IMR-90 (cell line): ENCODE measurements at regions not wholly inside any gene's neighbourhood (a gene's known extent, or its start where the extent isn't known, plus 50 kb on each side); places are given as distances from the start of the nearest gene placed in this dataset.

Experiments
- ATAC-seq: fragments of 200-7000 bp; cut with Tn5 transposase; 2 replicates; pipeline ENCODE4 v1.9.1; 2020; ENCODE audit warnings: low read depth, mild to moderate bottlenecking, moderate library complexity
- BruUV-seq: library from RNA; stranded (reverse); fragments of 400-500 nt; replicated peaks from 2 replicates; lab custom pipeline; 2021; lab: Mats Ljungman, UMichigan
- CTCF ChIA-PET: fragments of 300-600 bp; formaldehyde crosslinking; extraction: SDS; loops from one replicate; lab custom pipeline; 2021; ENCODE audit warnings: antibody characterized with exemption; lab: Yijun Ruan, JAX
- POLR2A ChIA-PET: fragments of 300-600 bp; sonication (Branson Sonifier 250); formaldehyde crosslinking; loops from one replicate; lab custom pipeline; 2022; ENCODE audit warnings: antibody characterized with exemption; ENCODE audit not compliant: unreplicated experiment; lab: Charles Lee
- DNase-seq: peaks from one replicate; pipeline ENCODE4 v3.0.0; 2013
- H2AFZ ChIP-seq: replicated peaks from 2 replicates; pipeline ENCODE3; 2013; ENCODE audit warnings: low read length, mild to moderate bottlenecking; ENCODE audit not compliant: poor library complexity
- H2AK5ac ChIP-seq: 2 replicates; pipeline ENCODE4 v1.6.1; 2013; ENCODE audit warnings: low read depth, low read length, inconsistent platforms
- H2AK9ac ChIP-seq: replicated peaks from 2 replicates; pipeline ENCODE3; 2013; ENCODE audit warnings: mild to moderate bottlenecking, low read depth, low read length, moderate library complexity; ENCODE audit not compliant: poor library complexity
- H2BK120ac ChIP-seq: 2 replicates; pipeline ENCODE4 v1.6.1; 2013; ENCODE audit warnings: low read depth, low read length, inconsistent platforms
- H2BK15ac ChIP-seq: 3 replicates; pipeline ENCODE4 v1.6.1; 2013; ENCODE audit warnings: low read depth, low read length, inconsistent platforms
- H2BK20ac ChIP-seq: 2 replicates; pipeline ENCODE4 v1.6.1; 2013; ENCODE audit warnings: low read depth, mild to moderate bottlenecking, inconsistent platforms, low read length, moderate library complexity
- H2BK5ac ChIP-seq: 2 replicates; pipeline ENCODE4 v1.6.1; 2013; ENCODE audit warnings: mild to moderate bottlenecking, low read depth, low read length, inconsistent platforms; ENCODE audit not compliant: poor library complexity, severe bottlenecking
- H3K14ac ChIP-seq: replicated peaks from 2 replicates; pipeline ENCODE4 v1.6.1; 2013; ENCODE audit warnings: low read depth, low read length, inconsistent platforms
- H3K18ac ChIP-seq: 2 replicates; pipeline ENCODE4 v1.6.1; 2013; ENCODE audit warnings: low read depth, low read length, control low read depth
- H3K23ac ChIP-seq: 2 replicates; pipeline ENCODE4 v1.6.1; 2013; ENCODE audit warnings: low read depth, low read length, inconsistent platforms
- H3K27ac ChIP-seq: 2 replicates; pipeline ENCODE4 v1.5.1; 2013; ENCODE audit warnings: mild to moderate bottlenecking, control low read depth, low read length; ENCODE audit not compliant: insufficient read depth
- H3K27me3 ChIP-seq: 2 replicates; pipeline ENCODE4 v1.6.1; 2013; ENCODE audit warnings: low read length; ENCODE audit not compliant: control insufficient read depth, insufficient read depth
- H3K36me3 ChIP-seq: 2 replicates; pipeline ENCODE4 v1.6.1; 2013; ENCODE audit warnings: low read length, mixed read lengths; ENCODE audit not compliant: control insufficient read depth, insufficient read depth
- H3K4ac ChIP-seq: 2 replicates; pipeline ENCODE4 v1.6.1; 2013; ENCODE audit warnings: low read depth, low read length, inconsistent platforms
- H3K4me1 ChIP-seq: 2 replicates; pipeline ENCODE4 v1.6.1; 2013; ENCODE audit warnings: low read length, mixed read lengths; ENCODE audit not compliant: control insufficient read depth, insufficient read depth
- H3K4me2 ChIP-seq: 2 replicates; pipeline ENCODE4 v1.6.1; 2013; ENCODE audit warnings: low read depth, mild to moderate bottlenecking, control low read depth, low read length, moderate library complexity
- H3K4me3 ChIP-seq: 2 replicates; pipeline ENCODE4 v1.5.1; 2013; ENCODE audit warnings: low read depth, mild to moderate bottlenecking, control low read depth, low read length, moderate library complexity; ENCODE audit not compliant: insufficient read depth
- H3K56ac ChIP-seq: 2 replicates; pipeline ENCODE4 v1.6.1; 2013; ENCODE audit warnings: low read length, inconsistent platforms; ENCODE audit not compliant: insufficient read depth; ENCODE audit errors: extremely low read depth
- H3K79me1 ChIP-seq, 2 experiments: 2 replicates each; pipeline ENCODE4 v1.6.1; 2013; ENCODE audit warnings: low read length in 2 of 2, inconsistent platforms in 1 of 2, low read depth in 1 of 2
- H3K9ac ChIP-seq: 2 replicates; pipeline ENCODE4 v1.6.1; 2013; ENCODE audit warnings: low read depth, low read length, control low read depth
- H3K9me1 ChIP-seq: 2 replicates; pipeline ENCODE4 v1.6.1; 2013; ENCODE audit warnings: low read length, inconsistent platforms; ENCODE audit not compliant: insufficient read depth
- H3K9me3 ChIP-seq: 2 replicates; pipeline ENCODE4 v1.6.1; 2013; ENCODE audit warnings: low read length; ENCODE audit not compliant: control insufficient read depth, insufficient read depth
- H4K20me1 ChIP-seq: 2 replicates; pipeline ENCODE4 v1.6.1; 2013; ENCODE audit warnings: low read length, inconsistent platforms; ENCODE audit not compliant: insufficient read depth
- H4K5ac ChIP-seq: 2 replicates; pipeline ENCODE4 v1.6.1; 2013; ENCODE audit warnings: mild to moderate bottlenecking, low read depth, low read length, control low read depth
- H4K8ac ChIP-seq, 2 experiments: 2 replicates each; pipeline ENCODE4 v1.6.1; 2013; ENCODE audit warnings: low read depth in 2 of 2, low read length in 2 of 2, control low read depth in 1 of 2, inconsistent platforms in 1 of 2
- H4K91ac ChIP-seq: 2 replicates; pipeline ENCODE4 v1.6.1; 2013; ENCODE audit warnings: low read depth, low read length, inconsistent platforms; ENCODE audit not compliant: insufficient read depth
- BHLHE40 ChIP-seq: fragments of 150-350 bp; IDR thresholded peaks from 2 replicates; pipeline ENCODE4 v1.6.1; 2016; ENCODE audit warnings: mild to moderate bottlenecking, low read depth, low read length
- CEBPB ChIP-seq: IDR thresholded peaks from 2 replicates; pipeline ENCODE4 v1.6.1; 2012; ENCODE audit warnings: low read depth, low read length, improper control_type of control experiment
- CHD1 ChIP-seq: IDR thresholded peaks from 2 replicates; pipeline ENCODE4 v1.6.1; 2012; ENCODE audit warnings: low read depth, low read length, improper control_type of control experiment
- FOS ChIP-seq: fragments of 150-350 bp; IDR thresholded peaks from 2 replicates; pipeline ENCODE4 v1.6.1; 2016; ENCODE audit warnings: low read depth, low read length
- MAFK ChIP-seq: IDR thresholded peaks from 2 replicates; pipeline ENCODE4 v1.6.1; 2012; ENCODE audit warnings: low read depth, low read length, improper control_type of control experiment
- MAZ ChIP-seq: IDR thresholded peaks from 2 replicates; pipeline ENCODE4 v1.6.1; 2012; ENCODE audit warnings: low read depth, mild to moderate bottlenecking, low read length, improper control_type of control experiment, moderate library complexity, borderline replicate concordance
- MXI1 ChIP-seq: IDR thresholded peaks from 2 replicates; pipeline ENCODE4 v1.6.1; 2012; ENCODE audit warnings: low read depth, mild to moderate bottlenecking, low read length, moderate library complexity, borderline replicate concordance
- NFE2L2 ChIP-seq: fragments of 150-350 bp; IDR thresholded peaks from 2 replicates; pipeline ENCODE4 v1.6.1; 2016; ENCODE audit warnings: low read depth, mild to moderate bottlenecking, low read length
- POLR2A ChIP-seq: IDR thresholded peaks from 2 replicates; pipeline ENCODE4 v1.6.1; 2012; ENCODE audit warnings: mild to moderate bottlenecking, low read depth, low read length
- RAD21 ChIP-seq: IDR thresholded peaks from 2 replicates; pipeline ENCODE4 v1.6.1; 2012; ENCODE audit warnings: low read length, improper control_type of control experiment
- RCOR1 ChIP-seq: IDR thresholded peaks from 2 replicates; pipeline ENCODE4 v1.6.1; 2012; ENCODE audit warnings: mild to moderate bottlenecking, low read length, improper control_type of control experiment; ENCODE audit not compliant: insufficient replicate concordance
- RFX5 ChIP-seq: IDR thresholded peaks from 2 replicates; pipeline ENCODE4 v1.8.0; 2012; ENCODE audit warnings: low read depth, mild to moderate bottlenecking, low read length, moderate library complexity
- SMC3 ChIP-seq: fragments of 150-350 bp; IDR thresholded peaks from 2 replicates; pipeline ENCODE4 v1.6.1; 2016; ENCODE audit warnings: low read depth, mild to moderate bottlenecking, antibody characterized with exemption, low read length, moderate library complexity
- WGBS, 2 experiments: methylation state at CpG; one replicate each; pipeline versions ENCODE4 v1.1.5 to v1.1.7; 2013; ENCODE audit warnings: missing lambda C conversion rate in 2 of 2; ENCODE audit not compliant: insufficient read length in 1 of 2; ENCODE audit errors: extremely low coverage in 2 of 2; 5-methylcytosine and 5-hydroxymethylcytosine counted together
- dilution Hi-C: fragments of 300-500 bp; cut with HindIII; formaldehyde crosslinking; loops from one replicate; pipeline ENCODE4 v1.14.3; 2018; ENCODE audit warnings: low sequenced_read_pairs; ENCODE audit not compliant: unreplicated experiment
- in situ Hi-C: fragments of 300-500 bp; cut with MboI; formaldehyde crosslinking; loops from 3 replicates; pipeline ENCODE4 v1.14.3; 2019; ENCODE audit warnings: low sequenced_read_pairs, inconsistent platforms, mixed read lengths
- intact Hi-C: fragments of 100-400 bp; cut with micrococcal nuclease; formaldehyde crosslinking; loops from 2 replicates; pipeline ENCODE4 v1.10.0; 2022
- TF ChIP-seq, protein P1 (sequence below): fragments of 150-350 bp; IDR thresholded peaks from 2 replicates; pipeline ENCODE4 v1.6.1; 2017; ENCODE audit warnings: mild to moderate bottlenecking, antibody characterized with exemption, low read length, low read depth
- TF ChIP-seq, protein P2 (sequence below): conservative IDR thresholded peaks from 2 replicates; pipeline ENCODE4 v1.5.1; 2012; ENCODE audit warnings: mild to moderate bottlenecking, low read depth, low read length, improper control_type of control experiment
- TF ChIP-seq, protein P3 (sequence below): fragments of 150-350 bp; IDR thresholded peaks from 2 replicates; pipeline ENCODE4 v1.6.1; 2016; ENCODE audit warnings: low read depth, mild to moderate bottlenecking, low read length, moderate library complexity, borderline replicate concordance

DNA sequence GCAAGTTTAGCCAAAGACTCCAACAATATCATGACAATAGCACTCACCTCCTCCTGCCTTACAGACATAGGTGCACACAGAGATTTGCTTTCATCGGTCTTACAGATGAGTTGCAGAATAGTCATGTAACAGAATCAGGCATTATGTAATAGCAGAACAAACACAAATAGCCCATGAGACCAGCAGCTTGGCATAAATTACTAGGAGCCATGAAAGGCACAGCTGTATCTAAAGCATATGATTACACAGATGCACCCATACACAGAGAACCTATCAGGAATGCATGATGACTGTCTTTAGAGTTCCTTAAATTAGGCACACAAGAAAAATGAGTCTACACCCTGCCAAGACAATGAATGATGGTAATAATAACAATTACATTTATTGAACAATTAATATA is 342.0 kb upstream of the XYLT1 start:
- DNase-seq (no peak), ATAC-seq (no peak)
- H3K4ac ChIP-seq, result no peak overlapping the region
- H3K9me1 ChIP-seq, result no peaks in the 10 kb centered on the region
- no TSS peak for BruUV-seq
- no peak overlapping the region for H4K91ac ChIP-seq
- H4K20me1 ChIP-seq, result no peaks in the 10 kb centered on the region
- H4K8ac ChIP-seq, result no peak overlapping the region
- H2AK5ac ChIP-seq, result no peak overlapping the region
- H2AK9ac ChIP-seq, result no peak overlapping the region
- no peak overlapping the region for H2BK20ac ChIP-seq
- H4K5ac ChIP-seq, result no peak overlapping the region
- H3K4me2 ChIP-seq, result no peak overlapping the region
- WGBS, 2 experiments, result no CpG with 5 or more reads among the region's 1 CpG
- H3K36me3 ChIP-seq, result no peaks in the 10 kb centered on the region
- H3K79me1 ChIP-seq, result no peaks in the 10 kb centered on the region
- TF ChIP-seq CEBPB, result no peak
- TF ChIP-seq MXI1, result no peak
- no peak for TF ChIP-seq POLR2A
- TF ChIP-seq, protein P1, sequence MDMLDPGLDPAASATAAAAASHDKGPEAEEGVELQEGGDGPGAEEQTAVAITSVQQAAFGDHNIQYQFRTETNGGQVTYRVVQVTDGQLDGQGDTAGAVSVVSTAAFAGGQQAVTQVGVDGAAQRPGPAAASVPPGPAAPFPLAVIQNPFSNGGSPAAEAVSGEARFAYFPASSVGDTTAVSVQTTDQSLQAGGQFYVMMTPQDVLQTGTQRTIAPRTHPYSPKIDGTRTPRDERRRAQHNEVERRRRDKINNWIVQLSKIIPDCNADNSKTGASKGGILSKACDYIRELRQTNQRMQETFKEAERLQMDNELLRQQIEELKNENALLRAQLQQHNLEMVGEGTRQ, result no peak
- no peak for TF ChIP-seq MAZ
- TF ChIP-seq CHD1, result no peak
- TF ChIP-seq BHLHE40, result no peak
- no peak for TF ChIP-seq NFE2L2
- TF ChIP-seq MAFK, result no peak
- no peak for TF ChIP-seq SMC3
- TF ChIP-seq, protein P2, sequence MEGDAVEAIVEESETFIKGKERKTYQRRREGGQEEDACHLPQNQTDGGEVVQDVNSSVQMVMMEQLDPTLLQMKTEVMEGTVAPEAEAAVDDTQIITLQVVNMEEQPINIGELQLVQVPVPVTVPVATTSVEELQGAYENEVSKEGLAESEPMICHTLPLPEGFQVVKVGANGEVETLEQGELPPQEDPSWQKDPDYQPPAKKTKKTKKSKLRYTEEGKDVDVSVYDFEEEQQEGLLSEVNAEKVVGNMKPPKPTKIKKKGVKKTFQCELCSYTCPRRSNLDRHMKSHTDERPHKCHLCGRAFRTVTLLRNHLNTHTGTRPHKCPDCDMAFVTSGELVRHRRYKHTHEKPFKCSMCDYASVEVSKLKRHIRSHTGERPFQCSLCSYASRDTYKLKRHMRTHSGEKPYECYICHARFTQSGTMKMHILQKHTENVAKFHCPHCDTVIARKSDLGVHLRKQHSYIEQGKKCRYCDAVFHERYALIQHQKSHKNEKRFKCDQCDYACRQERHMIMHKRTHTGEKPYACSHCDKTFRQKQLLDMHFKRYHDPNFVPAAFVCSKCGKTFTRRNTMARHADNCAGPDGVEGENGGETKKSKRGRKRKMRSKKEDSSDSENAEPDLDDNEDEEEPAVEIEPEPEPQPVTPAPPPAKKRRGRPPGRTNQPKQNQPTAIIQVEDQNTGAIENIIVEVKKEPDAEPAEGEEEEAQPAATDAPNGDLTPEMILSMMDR, result no peak
- no peak for TF ChIP-seq FOS
- TF ChIP-seq RAD21, result no peak
- TF ChIP-seq RFX5, result no peak
- TF ChIP-seq RCOR1, result no peak
- TF ChIP-seq, protein P3, sequence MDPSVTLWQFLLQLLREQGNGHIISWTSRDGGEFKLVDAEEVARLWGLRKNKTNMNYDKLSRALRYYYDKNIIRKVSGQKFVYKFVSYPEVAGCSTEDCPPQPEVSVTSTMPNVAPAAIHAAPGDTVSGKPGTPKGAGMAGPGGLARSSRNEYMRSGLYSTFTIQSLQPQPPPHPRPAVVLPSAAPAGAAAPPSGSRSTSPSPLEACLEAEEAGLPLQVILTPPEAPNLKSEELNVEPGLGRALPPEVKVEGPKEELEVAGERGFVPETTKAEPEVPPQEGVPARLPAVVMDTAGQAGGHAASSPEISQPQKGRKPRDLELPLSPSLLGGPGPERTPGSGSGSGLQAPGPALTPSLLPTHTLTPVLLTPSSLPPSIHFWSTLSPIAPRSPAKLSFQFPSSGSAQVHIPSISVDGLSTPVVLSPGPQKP, result no peak
- H2BK15ac ChIP-seq, result no peak overlapping the region
- H3K56ac ChIP-seq, result no peak overlapping the region
- no peak overlapping the region for H3K4me3 ChIP-seq
- no peaks in the 10 kb centered on the region; the same call in 1 of the 2 replicates for H3K27me3 ChIP-seq
- H3K23ac ChIP-seq, result no peak overlapping the region
- peaks cover 6% of the 10 kb centered on the region for H3K9me3 ChIP-seq
- CTCF ChIA-PET, result no interaction called here
- intact Hi-C loops (no loop called here), in situ Hi-C loops (no loop called here), dilution Hi-C loops (no loop called here)
- no peak overlapping the region for H2AFZ ChIP-seq
- no peak overlapping the region for H2BK5ac ChIP-seq
- H3K4me1 ChIP-seq, result no peaks in the 10 kb centered on the region
- H2BK120ac ChIP-seq, result no peak overlapping the region
- no peak overlapping the region for H3K9ac ChIP-seq
- no peak overlapping the region for H3K27ac ChIP-seq
- POLR2A ChIA-PET, result no interaction called here
- no peak overlapping the region for H3K14ac ChIP-seq
- no peak overlapping the region for H3K18ac ChIP-seq
